ENCODE measurements at regions not wholly inside any gene's neighbourhood (a gene's known extent, or its start where the extent isn't known, plus 50 kb on each side); places are given as distances from the start of the nearest gene placed in this dataset.

DNA sequence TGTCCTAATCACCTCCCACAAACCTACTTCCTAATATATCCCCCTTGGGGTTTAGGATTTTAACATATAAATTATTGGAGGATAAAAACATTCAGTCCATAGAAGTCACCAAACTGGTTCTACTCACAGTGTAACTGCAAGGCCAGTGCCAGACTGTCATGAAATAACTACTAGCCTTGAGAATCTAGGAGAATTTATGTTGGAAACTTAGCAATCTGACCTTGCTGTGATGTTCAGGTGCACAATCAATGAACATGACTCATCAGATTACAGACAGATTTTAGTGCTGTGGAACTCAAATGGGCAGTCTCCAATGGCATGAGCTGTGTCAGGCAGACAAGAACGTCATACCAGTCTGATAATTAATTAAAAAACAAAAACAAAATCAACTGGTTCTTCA, 571.4 kb upstream of the IGFBP3 start:
- Histone ChIP-seq H3K36me3 (no peaks in the 10 kb centered on the region), H3K4me2 (no peak overlapping the region), H3K4me1 (no peaks in the 10 kb centered on the region), H3K27ac (no peak overlapping the region), H3K9me3 (no peaks in the 10 kb centered on the region), H3K4me3 (no peak overlapping the region), H4K20me1 (no peaks in the 10 kb centered on the region), H3K27me3 (no peaks in the 10 kb centered on the region), H3K9ac (no peak overlapping the region)
- no peak for TF ChIP-seq Cebpa-rat (IDR thresholded peaks at IDR 0.05)

GRCh38 chr7:46490406-46490805, 569.3 kb upstream of the IGFBP3 start:
- Histone ChIP-seq H3K4me3 (no peak overlapping the region), H3K4me2 (no peak overlapping the region), H3K27ac (no peak overlapping the region), H3K9me3 (no peaks in the 10 kb centered on the region), H4K20me1 (no peaks in the 10 kb centered on the region), H3K27me3 (no peaks in the 10 kb centered on the region), H3K9ac (no peak overlapping the region), H3K36me3 (no peaks in the 10 kb centered on the region), H3K4me1 (no peaks in the 10 kb centered on the region)
- no peak for TF ChIP-seq Cebpa-rat (IDR thresholded peaks at IDR 0.05)

DNA sequence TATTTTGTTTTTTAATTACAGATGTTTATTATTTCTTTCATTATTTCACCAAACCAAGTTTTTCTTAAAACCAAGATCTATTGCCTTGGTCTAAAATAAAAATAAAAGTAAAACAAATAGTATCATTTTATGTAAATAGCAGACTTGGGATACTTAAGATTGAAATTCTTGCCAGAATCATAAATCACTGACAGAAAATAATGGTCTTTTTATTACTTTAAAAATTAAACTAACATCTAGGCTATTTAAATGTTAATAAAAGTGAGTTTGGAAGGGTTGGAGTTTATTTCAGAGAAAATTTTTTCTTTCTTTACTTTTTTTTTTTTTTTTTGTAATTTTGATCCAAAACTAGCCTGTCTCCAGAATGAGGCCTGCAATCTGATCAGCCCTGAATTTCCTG, 568.0 kb upstream of the IGFBP3 start:
- no peak overlapping the region for H3K27ac ChIP-seq
- no peaks in the 10 kb centered on the region for H3K4me1 ChIP-seq
- H3K36me3 ChIP-seq = no peaks in the 10 kb centered on the region
- H3K4me2 ChIP-seq = no peak overlapping the region
- no peaks in the 10 kb centered on the region for H3K27me3 ChIP-seq
- no peaks in the 10 kb centered on the region for H3K9me3 ChIP-seq
- no peak for TF ChIP-seq Cebpa-rat (IDR thresholded peaks at IDR 0.05)
- H4K20me1 ChIP-seq = no peaks in the 10 kb centered on the region
- no peak overlapping the region for H3K4me3 ChIP-seq
- no peak overlapping the region for H3K9ac ChIP-seq

DNA sequence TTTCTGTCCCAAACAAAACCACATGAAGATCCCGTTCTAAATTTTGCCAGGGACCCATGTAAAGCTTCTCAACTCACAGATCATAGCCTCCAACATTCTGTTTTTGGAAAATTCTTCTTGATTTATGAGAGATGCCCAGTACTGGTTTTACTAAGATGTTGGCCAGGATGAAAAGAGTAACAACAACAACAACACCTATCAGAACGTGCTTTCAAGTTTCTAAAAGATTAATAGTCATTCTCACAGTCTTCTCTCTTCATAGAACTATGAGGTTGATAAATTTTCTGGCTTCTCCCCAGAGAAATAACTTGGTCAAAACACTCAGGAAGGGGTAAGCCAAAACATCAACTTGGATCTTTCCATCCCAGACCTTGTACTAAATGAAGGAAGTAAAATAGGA, 567.5 kb upstream of the IGFBP3 start:
- no peaks in the 10 kb centered on the region for H3K4me1 ChIP-seq
- no peaks in the 10 kb centered on the region for H3K36me3 ChIP-seq
- TF ChIP-seq Cebpa-rat (IDR thresholded peaks at IDR 0.05) = no peak

GRCh38 chr7:46486256-46487206, 565.5 kb upstream of the IGFBP3 start:
- H3K4me3 ChIP-seq = no peak overlapping the region
- no peak overlapping the region for H3K9ac ChIP-seq
- H3K36me3 ChIP-seq = no peaks in the 10 kb centered on the region
- TF ChIP-seq Cebpa-rat (IDR thresholded peaks at IDR 0.05) = no peak
- no peak overlapping the region for H3K27ac ChIP-seq
- no peaks in the 10 kb centered on the region for H3K27me3 ChIP-seq
- no peak overlapping the region for H3K4me2 ChIP-seq
- no peaks in the 10 kb centered on the region for H4K20me1 ChIP-seq
- no peaks in the 10 kb centered on the region for H3K9me3 ChIP-seq
- H3K4me1 ChIP-seq = no peaks in the 10 kb centered on the region

More for the DNA sequence above, 567.5 kb upstream of the IGFBP3 start:
- Histone ChIP-seq H3K27me3 (no peaks in the 10 kb centered on the region), H3K9me3 (no peaks in the 10 kb centered on the region), H4K20me1 (no peaks in the 10 kb centered on the region), H3K9ac (no peak overlapping the region), H3K4me3 (no peak overlapping the region), H3K27ac (no peak overlapping the region), H3K4me2 (no peak overlapping the region)

- TF ChIP-seq Cebpa-rat (IDR thresholded peaks at IDR 0.05) = no peak
- Histone ChIP-seq H3K4me1 (no peaks in the 10 kb centered on the region), H3K27me3 (no peaks in the 10 kb centered on the region), H3K4me3 (no peak overlapping the region), H3K9me3 (0 out of 2 replicates have a peak, but pooled peaks cover under 1% of the 10 kb centered on the region), H3K27ac (no peak overlapping the region), H3K9ac (no peak overlapping the region), H3K4me2 (no peak overlapping the region), H3K36me3 (no peaks in the 10 kb centered on the region), H4K20me1 (no peaks in the 10 kb centered on the region)
Measured at GRCh38 chr7:46485481-46486065, 564.5 kb upstream of the IGFBP3 start.

DNA sequence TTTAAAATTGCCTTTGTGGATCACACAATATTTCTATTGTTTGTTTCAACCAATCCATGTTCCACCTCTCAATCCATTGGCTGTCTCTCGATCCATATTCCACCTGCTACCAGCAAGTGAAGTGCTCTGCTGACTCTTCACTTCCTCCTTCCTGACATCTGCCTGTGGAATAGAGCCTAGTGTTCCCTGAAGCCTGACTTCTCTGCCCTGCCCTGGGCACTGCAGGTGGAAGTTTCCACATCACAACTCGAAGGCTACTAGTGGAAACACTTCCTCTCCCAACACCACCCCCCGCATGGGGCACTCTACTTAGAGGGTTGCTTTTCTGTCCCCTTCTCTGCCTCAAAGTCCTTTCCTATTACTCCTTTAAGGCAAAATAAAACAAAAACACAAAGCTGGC, 563.8 kb upstream of the IGFBP3 start:
- H3K4me3 ChIP-seq = no peak overlapping the region
- H3K27ac ChIP-seq = no peak overlapping the region
- H3K36me3 ChIP-seq = no peaks in the 10 kb centered on the region
- H4K20me1 ChIP-seq = no peaks in the 10 kb centered on the region
- H3K4me1 ChIP-seq = no peaks in the 10 kb centered on the region
- no peak for TF ChIP-seq Cebpa-rat (IDR thresholded peaks at IDR 0.05)
- H3K9ac ChIP-seq = no peak overlapping the region
- H3K27me3 ChIP-seq = no peaks in the 10 kb centered on the region
- 0 out of 2 replicates have a peak, but pooled peaks cover 4% of the 10 kb centered on the region for H3K9me3 ChIP-seq
- H3K4me2 ChIP-seq = no peak overlapping the region

GRCh38 chr7:46480619-46481018, 559.5 kb upstream of the IGFBP3 start:
- Histone ChIP-seq H3K4me1 (no peaks in the 10 kb centered on the region), H3K9me3 (peaks cover 5% of the 10 kb centered on the region; the same call in 1 of the 2 replicates), H3K27me3 (no peaks in the 10 kb centered on the region), H3K27ac (no peak overlapping the region), H3K4me3 (no peak overlapping the region), H4K20me1 (no peaks in the 10 kb centered on the region), H3K4me2 (no peak overlapping the region), H3K9ac (no peak overlapping the region), H3K36me3 (no peaks in the 10 kb centered on the region)
- TF ChIP-seq Cebpa-rat (IDR thresholded peaks at IDR 0.05) = no peak

DNA sequence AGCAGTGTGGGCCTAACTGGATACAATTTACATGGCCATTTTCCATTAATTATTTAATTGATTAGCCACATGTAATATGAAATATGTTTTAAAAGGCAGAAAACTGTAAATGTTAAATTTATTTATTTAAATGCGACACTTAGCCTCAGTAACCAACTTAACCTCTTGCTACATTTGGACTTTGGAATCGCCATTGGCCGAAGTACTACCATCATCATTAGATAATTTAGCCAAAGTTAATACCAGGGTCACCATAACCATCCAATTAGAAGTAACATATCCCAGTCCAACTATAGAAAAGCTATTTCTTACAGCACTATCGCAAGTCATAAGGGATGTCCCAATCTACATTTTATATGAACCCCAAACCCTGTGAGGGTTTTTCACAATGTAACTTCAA, 558.6 kb upstream of the IGFBP3 start:
- no peak for TF ChIP-seq Cebpa-rat (IDR thresholded peaks at IDR 0.05)
- no peak overlapping the region for H3K9ac ChIP-seq
- no peaks in the 10 kb centered on the region for H3K4me1 ChIP-seq
- peaks cover 14% of the 10 kb centered on the region for H3K9me3 ChIP-seq
- no peak overlapping the region for H3K4me3 ChIP-seq
- no peaks in the 10 kb centered on the region for H4K20me1 ChIP-seq
- H3K4me2 ChIP-seq = no peak overlapping the region
- H3K27me3 ChIP-seq = no peaks in the 10 kb centered on the region
- H3K36me3 ChIP-seq = no peaks in the 10 kb centered on the region
- no peak overlapping the region for H3K27ac ChIP-seq

DNA sequence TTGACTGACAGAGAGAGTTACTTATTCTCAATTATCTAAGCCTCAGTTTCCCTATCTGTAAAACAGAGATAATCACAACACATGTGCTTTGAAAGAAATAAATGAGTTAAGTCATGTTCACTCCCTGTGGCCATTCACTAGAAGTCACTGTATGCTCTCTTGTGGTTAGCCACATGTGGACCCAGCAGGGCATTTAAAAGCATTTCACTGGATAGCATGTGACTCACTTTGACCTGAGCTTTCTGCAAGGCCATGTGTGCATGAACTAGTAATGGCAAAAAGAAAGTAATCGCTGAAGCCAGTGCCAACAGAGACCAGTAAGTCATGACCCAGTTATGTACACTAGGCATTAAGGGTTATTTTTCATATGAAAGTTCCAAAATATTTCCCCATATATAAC, 557.0 kb upstream of the IGFBP3 start:
- H3K9ac ChIP-seq = no peak overlapping the region
- no peak for TF ChIP-seq Cebpa-rat (IDR thresholded peaks at IDR 0.05)
- H3K27me3 ChIP-seq = no peaks in the 10 kb centered on the region
- no peak overlapping the region for H3K4me3 ChIP-seq
- H3K36me3 ChIP-seq = no peaks in the 10 kb centered on the region
- H3K4me2 ChIP-seq = no peak overlapping the region
- H3K4me1 ChIP-seq = no peaks in the 10 kb centered on the region
- H3K27ac ChIP-seq = no peak overlapping the region
- no peaks in the 10 kb centered on the region for H4K20me1 ChIP-seq
- H3K9me3 ChIP-seq = peaks cover 26% of the 10 kb centered on the region
